ENCODE measurements at regions not wholly inside any gene's neighbourhood (a gene's known extent, or its start where the extent isn't known, plus 50 kb on each side); places are given as distances from the start of the nearest gene placed in this dataset.

DNA sequence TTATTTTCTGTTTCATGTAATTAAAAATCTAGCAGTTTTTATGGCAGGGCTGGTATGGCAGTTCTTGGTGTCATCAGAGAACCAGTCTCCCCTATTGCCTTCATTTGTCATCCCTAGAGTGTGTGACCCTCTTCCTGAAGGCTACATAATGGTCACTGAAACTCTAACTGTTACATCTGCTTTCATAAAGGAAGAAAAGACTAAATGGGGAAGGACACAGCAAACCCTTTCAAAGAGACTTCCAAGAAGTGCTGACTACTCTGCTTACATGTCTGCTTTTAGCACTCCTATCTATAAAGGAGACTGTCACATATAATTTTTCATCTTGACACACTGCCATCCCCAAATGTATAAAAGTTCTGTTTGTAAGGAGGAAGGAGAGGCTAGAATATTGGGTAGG lies 105.9 kb upstream of the DIAPH2 start:
- Histone ChIP-seq H3K27me3 (ENCODE audit: control insufficient read depth, extremely low read depth, insufficient read depth, low read length) (no peaks in the 10 kb centered on the region), H4K20me1 (ENCODE audit: control insufficient read depth, extremely low read depth, insufficient read depth, low read length) (no peaks in the 10 kb centered on the region), H3K4me2 (ENCODE audit: control insufficient read depth, extremely low read depth, insufficient read depth, low read depth, low read length) (no peak overlapping the region), H3K9me3 (ENCODE audit: control insufficient read depth, low read depth, low read length) (no peaks in the 10 kb centered on the region), H3K9me1 (ENCODE audit: control insufficient read depth, extremely low read depth, insufficient read depth, low read length) (no peaks in the 10 kb centered on the region), H3K4me1 (ENCODE audit: control insufficient read depth, extremely low read depth, insufficient read depth, low read length) (no peaks in the 10 kb centered on the region), H2AFZ (ENCODE audit: control insufficient read depth, low read length) (no peak overlapping the region), H3K36me3 (ENCODE audit: control insufficient read depth in 2 of 2, extremely low read depth in 1 of 2, insufficient read depth in 2 of 2, low read length in 2 of 2) (no peaks in the 10 kb centered on the region), H3K79me2 (ENCODE audit: control insufficient read depth, insufficient read depth, low read length) (no peaks in the 10 kb centered on the region), H3K9ac (ENCODE audit: control insufficient read depth, extremely low read depth, insufficient read depth, low read length) (no peak overlapping the region), H3K4me3 (ENCODE audit: control insufficient read depth in 2 of 3, extremely low read depth in 1 of 3, insufficient read depth in 2 of 3, low read depth in 1 of 3, low read length in 3 of 3) (no peak overlapping the region), H3K27ac (ENCODE audit: control insufficient read depth, insufficient read depth, low read length) (no peak overlapping the region)
- TF ChIP-seq, protein P1, sequence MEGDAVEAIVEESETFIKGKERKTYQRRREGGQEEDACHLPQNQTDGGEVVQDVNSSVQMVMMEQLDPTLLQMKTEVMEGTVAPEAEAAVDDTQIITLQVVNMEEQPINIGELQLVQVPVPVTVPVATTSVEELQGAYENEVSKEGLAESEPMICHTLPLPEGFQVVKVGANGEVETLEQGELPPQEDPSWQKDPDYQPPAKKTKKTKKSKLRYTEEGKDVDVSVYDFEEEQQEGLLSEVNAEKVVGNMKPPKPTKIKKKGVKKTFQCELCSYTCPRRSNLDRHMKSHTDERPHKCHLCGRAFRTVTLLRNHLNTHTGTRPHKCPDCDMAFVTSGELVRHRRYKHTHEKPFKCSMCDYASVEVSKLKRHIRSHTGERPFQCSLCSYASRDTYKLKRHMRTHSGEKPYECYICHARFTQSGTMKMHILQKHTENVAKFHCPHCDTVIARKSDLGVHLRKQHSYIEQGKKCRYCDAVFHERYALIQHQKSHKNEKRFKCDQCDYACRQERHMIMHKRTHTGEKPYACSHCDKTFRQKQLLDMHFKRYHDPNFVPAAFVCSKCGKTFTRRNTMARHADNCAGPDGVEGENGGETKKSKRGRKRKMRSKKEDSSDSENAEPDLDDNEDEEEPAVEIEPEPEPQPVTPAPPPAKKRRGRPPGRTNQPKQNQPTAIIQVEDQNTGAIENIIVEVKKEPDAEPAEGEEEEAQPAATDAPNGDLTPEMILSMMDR (optimal IDR thresholded peaks at IDR 0.05 in 1 of 3, IDR thresholded peaks at IDR 0.05 in 1 of 3, conservative IDR thresholded peaks at IDR 0.05 in 1 of 3; ENCODE audit: extremely low read depth in 1 of 3, insufficient read depth in 2 of 3, low read length in 3 of 3), result no peak
- no peak for TF ChIP-seq EZH2 (IDR thresholded peaks at IDR 0.05; ENCODE audit: low read length)
- DNase-seq (ENCODE audit: low read depth, low spot score), result no peak
- FAIRE-seq, result no peak
- dilution Hi-C loops (cut with MboI; ENCODE audit: extremely low pct_ligation_motif_present, low sequenced_read_pairs), result no loop called here

DNA sequence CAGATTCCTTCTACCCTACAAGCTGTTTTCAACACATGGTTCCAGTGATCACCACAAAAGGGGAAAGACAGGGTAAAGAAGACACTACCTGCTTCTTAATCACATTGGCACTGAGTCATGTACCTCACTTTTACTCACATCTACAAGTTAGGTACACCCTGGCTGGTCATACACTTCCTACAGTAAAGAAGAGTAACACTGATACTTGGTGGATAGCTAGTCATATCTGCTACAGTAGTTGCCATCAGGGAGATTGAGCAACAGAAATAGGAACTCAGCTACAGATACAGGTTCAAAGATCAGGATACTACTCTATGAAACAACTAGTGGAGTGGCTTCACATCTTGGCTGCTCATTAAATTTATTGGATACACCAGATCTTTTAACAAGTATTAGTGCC lies 105.4 kb upstream of the DIAPH2 start:
- no peak overlapping the region for H3K27ac ChIP-seq (ENCODE audit: control insufficient read depth, insufficient read depth, low read length)
- H3K4me3 ChIP-seq (ENCODE audit: control insufficient read depth in 2 of 3, extremely low read depth in 1 of 3, insufficient read depth in 2 of 3, low read depth in 1 of 3, low read length in 3 of 3), result no peak overlapping the region
- H3K36me3 ChIP-seq (ENCODE audit: control insufficient read depth in 2 of 2, extremely low read depth in 1 of 2, insufficient read depth in 2 of 2, low read length in 2 of 2), result no peaks in the 10 kb centered on the region
- TF ChIP-seq EZH2 (IDR thresholded peaks at IDR 0.05; ENCODE audit: low read length), result no peak
- TF ChIP-seq, protein P1 (optimal IDR thresholded peaks at IDR 0.05 in 1 of 3, IDR thresholded peaks at IDR 0.05 in 1 of 3, conservative IDR thresholded peaks at IDR 0.05 in 1 of 3; ENCODE audit: extremely low read depth in 1 of 3, insufficient read depth in 2 of 3, low read length in 3 of 3), result no peak
- no peaks in the 10 kb centered on the region for H3K27me3 ChIP-seq (ENCODE audit: control insufficient read depth, extremely low read depth, insufficient read depth, low read length)
- H3K4me1 ChIP-seq (ENCODE audit: control insufficient read depth, extremely low read depth, insufficient read depth, low read length), result no peaks in the 10 kb centered on the region
- H3K9me1 ChIP-seq (ENCODE audit: control insufficient read depth, extremely low read depth, insufficient read depth, low read length), result no peaks in the 10 kb centered on the region
- FAIRE-seq, result no peak
- no peaks in the 10 kb centered on the region for H3K79me2 ChIP-seq (ENCODE audit: control insufficient read depth, insufficient read depth, low read length)
- no peaks in the 10 kb centered on the region for H3K9me3 ChIP-seq (ENCODE audit: control insufficient read depth, low read depth, low read length)
- no peaks in the 10 kb centered on the region for H4K20me1 ChIP-seq (ENCODE audit: control insufficient read depth, extremely low read depth, insufficient read depth, low read length)
- no peak overlapping the region for H2AFZ ChIP-seq (ENCODE audit: control insufficient read depth, low read length)
- no peak overlapping the region for H3K9ac ChIP-seq (ENCODE audit: control insufficient read depth, extremely low read depth, insufficient read depth, low read length)
- DNase-seq (ENCODE audit: low read depth, low spot score), result no peak
- dilution Hi-C loops (cut with MboI; ENCODE audit: extremely low pct_ligation_motif_present, low sequenced_read_pairs), result no loop called here
- no peak overlapping the region for H3K4me2 ChIP-seq (ENCODE audit: control insufficient read depth, extremely low read depth, insufficient read depth, low read depth, low read length)

All from keratinocyte (primary cell).